GM11168 (cell line): ENCODE measurements at regions not wholly inside any gene's neighbourhood (a gene's known extent, or its start where the extent isn't known, plus 50 kb on each side); places are given as distances from the start of the nearest gene placed in this dataset.

ENCODE experiments used
- in situ Hi-C: fragments of 300-500 bp; cut with MboI; formaldehyde crosslinking; loops from one replicate; pipeline ENCODE4 v1.12.0; 2022; ENCODE audit warnings: low sequenced_read_pairs; ENCODE audit not compliant: unreplicated experiment

- in situ Hi-C loops = no loop called here
Measured at GRCh38 chr3:115438799-115439198, 184.5 kb upstream of the GAP43 start.

DNA sequence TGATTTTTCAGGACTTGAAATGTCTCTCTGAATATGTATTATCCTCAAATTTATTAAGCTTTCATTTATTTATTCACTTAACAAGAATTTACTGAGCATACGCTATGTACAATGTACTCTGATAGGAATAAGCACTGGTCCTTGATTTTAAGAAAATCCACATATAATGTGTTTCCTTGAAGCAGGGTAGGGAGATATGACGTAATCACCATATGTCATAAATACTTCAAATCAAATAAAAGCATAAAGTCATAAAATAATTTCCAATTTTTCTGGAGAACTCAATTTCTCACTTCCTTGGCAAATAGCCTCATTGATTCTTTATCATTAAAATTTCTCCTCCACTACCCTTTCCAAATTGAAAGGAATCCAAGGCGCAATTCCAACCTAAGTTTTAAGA lies 177.8 kb upstream of the GAP43 start:
- in situ Hi-C loops = no loop called here

- in situ Hi-C loops = no loop called here
Measured at GRCh38 chr3:115448851-115449250, 174.5 kb upstream of the GAP43 start.

- in situ Hi-C loops = no loop called here
Measured at GRCh38 chr3:115450036-115450435, 173.3 kb upstream of the GAP43 start.

DNA sequence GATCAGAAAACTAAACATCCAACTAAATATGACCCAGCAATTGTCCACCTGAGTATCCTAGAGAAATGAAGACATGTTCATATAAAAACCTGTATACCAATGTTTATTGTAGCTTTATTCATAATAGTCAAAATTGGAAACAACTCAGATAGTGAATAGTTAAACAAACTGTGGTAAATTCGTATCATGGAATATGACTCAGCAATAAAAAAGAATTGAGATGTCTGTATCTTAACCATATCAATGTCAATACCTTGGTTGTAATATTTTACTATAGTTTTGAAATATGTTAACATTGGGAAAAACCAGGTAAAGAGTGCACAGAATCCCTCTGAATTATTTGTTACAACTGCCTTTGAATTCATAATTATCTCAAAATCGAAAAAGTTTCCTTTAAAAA lies 159.3 kb upstream of the GAP43 start:
- in situ Hi-C loops = no loop called here

DNA sequence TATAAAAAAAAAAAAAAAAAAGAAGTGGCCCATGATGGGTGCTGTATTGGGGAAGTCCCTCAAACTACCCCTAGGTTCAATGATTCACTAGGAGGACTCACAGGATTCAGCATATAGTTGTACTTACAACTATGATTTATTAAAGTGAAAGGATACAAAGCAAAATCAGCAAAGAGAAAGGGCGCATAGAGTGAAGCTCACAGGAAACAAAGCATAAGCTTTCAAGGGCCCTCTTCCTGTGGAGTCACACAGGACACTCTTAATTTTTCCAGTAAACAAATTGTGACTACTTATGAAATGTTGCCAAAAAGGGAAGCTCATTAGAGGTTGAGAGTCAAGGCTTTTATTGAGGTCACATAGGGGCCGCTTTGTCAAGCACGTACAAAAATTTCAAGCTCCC lies 153.7 kb upstream of the GAP43 start:
- in situ Hi-C loops = no loop called here

DNA sequence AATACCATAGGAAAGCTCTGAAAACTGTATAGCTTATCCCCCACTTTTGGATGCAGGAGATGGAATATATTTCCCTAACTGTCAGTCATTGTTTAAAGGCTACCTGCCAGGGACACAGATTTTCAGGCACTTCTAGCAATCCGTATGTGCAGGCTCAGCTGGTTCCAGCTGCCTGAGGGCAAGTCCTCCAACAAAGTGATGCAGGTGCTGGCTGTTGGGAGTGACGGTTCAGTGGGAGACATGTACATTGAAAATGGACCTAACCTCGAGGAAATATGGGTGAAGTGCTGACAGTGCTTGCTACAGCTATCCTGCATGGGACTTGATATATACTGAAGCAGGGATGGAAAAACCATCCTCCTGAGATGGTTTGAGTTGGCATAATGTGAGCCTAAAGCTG lies 153.1 kb upstream of the GAP43 start:
- in situ Hi-C loops = no loop called here

- in situ Hi-C loops = no loop called here
Measured at GRCh38 chr3:115475178-115476041, 147.9 kb upstream of the GAP43 start.

DNA sequence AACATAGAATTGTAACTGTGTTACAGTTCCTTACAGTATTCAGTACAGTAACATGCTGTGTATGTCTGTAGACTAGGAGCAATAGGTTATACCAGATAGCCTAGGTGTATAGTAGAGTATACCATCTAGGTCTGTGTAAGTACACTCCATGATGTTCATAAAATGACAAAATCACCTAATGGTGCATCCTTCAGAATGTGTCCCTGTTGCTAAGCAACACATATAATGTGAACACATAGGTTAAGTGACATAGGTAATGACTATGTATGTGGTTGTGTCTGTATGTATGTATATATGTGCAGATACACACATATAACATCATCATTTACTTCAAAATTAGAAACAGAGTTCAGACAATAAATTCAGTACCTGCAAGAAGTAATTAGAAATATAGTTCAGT lies 146.8 kb upstream of the GAP43 start:
- in situ Hi-C loops = no loop called here

DNA sequence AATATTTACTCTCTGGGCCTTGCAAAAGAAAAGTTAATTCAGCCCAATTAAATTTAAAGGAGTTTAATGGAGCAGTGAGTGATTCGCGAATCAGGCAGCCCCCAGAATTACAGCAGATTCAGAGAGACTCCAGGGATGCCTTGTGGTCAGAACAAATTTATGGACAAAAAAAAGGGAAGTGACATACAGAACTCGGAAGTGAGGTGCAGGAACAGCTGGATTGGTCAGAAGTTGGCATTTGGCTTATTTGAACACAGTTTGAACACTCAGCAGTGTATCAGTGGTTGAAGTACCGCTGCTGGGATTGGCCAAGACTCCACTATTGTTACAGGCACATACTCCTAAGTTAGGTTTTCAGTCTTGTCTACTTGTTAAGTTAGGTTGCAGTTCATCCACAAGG lies 145.0 kb upstream of the GAP43 start:
- in situ Hi-C loops = no loop called here

- in situ Hi-C loops = no loop called here
Measured at GRCh38 chr3:115486880-115487279, 136.4 kb upstream of the GAP43 start.

DNA sequence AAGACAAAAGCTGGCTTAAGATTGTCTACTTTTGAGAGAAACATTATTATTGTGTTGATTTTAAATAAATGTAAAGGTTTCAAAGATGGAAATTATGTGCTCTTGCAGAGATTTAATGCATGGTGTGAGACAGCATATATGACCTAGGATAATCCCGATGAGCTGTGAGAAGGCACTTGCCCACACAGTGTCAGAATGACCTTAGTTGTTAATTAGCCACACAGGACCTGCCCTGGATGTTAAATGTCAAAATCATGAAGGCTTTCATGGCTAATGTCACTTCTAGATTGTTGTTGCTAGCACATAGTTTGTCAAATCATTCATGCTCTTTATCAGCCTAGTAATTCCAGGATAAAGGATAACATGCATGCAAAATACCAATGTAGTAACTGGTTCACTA lies 135.3 kb upstream of the GAP43 start:
- in situ Hi-C loops = no loop called here

GRCh38 chr3:115488409-115488808 lies 134.9 kb upstream of the GAP43 start:
- in situ Hi-C loops = no loop called here

DNA sequence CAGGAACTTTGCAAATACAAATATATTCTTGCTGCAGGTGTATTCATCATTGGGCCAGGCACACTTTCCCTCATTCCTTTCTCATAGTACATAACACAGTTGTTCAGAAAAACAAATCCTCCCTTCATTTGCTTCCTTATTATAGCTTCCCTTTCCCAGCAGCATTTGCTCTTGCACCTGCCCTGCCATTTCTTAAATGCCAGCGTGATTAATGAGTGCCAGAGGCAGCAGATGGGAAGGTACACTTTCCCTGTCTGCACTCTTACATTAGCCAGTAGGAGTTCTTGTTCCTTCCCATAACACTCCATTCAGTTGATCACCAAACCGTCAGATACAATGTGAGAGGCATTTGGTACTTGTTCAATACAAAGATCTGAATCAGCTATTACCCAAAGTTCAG lies 128.5 kb upstream of the GAP43 start:
- in situ Hi-C loops = no loop called here

DNA sequence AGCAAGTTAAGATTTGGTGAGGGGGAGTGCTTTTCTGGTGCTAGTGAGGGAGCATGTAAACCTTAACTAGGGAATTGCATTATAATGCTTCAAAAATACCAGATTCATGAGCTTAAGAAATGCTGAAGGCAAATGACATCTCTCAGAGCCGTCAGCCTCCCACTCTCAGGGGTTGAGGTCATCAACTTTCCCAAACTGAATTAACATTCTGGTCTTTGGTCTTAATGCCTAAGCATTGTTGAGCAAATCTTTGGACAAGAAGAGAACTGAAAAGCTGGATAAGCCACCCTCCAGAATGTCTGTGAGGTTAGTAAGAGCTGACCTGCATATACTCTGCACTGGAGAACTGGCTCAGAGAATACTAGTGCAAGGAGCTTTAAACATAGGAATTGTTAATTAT lies 124.9 kb upstream of the GAP43 start:
- in situ Hi-C loops = no loop called here

GRCh38 chr3:115498898-115499297 lies 124.4 kb upstream of the GAP43 start:
- in situ Hi-C loops = no loop called here

- in situ Hi-C loops = no loop called here
Measured at GRCh38 chr3:115499666-115500065, 123.6 kb upstream of the GAP43 start.

- in situ Hi-C loops = no loop called here
Measured at GRCh38 chr3:115500795-115501194, 122.5 kb upstream of the GAP43 start.

DNA sequence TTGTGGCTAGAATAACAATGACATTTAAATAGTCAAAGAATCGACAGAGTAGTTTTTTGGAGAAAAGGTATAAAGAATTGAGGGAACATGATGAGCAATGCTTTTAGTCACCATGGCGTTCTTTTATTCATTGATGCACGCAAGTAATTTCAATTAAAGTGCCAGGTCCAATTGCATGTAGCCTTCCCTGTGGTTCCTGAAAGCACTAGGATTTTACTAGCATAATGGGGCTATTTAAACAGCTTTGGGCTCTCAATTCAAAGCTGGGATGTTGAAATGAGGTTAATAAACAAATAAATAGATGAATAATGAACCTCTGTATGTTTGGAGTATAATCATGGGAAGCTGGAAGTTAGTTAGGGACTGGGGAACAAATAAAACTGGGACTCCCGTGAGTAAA lies 121.2 kb upstream of the GAP43 start:
- in situ Hi-C loops = no loop called here

DNA sequence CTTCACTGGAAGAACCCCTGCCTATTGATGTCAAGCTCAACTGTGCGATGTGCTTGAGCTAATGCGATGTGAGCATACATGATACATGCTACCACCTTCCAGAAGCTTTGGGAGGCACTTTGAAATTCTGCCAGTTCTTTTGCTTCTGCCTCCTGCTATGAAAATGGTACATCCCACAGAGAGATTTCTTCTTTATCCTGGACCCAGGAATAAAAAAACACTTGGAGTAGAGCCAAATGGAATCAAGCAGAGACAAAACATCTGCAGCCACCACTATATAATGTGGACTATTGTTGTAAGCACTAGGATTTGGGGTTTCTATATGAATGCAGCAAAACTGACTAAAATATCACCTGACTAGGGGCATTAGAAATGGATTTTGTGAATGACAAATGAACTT lies 119.9 kb upstream of the GAP43 start:
- in situ Hi-C loops = no loop called here

DNA sequence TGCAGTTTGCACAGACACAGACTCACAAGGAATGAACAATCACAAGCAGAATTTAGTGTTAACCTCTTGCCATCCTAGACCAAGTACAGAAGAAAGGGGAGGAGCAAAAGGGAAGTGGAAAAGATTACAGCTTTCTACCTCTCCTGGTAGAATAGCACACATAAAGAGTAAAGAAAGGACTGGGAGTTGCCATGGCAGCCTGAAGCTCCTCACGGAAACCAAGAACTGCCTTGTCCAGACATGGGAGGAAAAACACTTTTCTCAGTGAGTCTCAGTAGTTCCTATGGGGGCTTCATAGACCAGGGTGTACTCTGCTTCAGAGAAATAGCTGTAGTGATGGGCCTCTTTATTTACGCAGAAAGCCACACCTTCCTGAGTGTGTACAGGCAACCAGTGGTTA lies 114.7 kb upstream of the GAP43 start:
- in situ Hi-C loops = no loop called here
